Activated CD8-positive, alpha-beta T cell treated with anti-CD3 and anti-CD28 coated beads for 36 hours (primary cell): ENCODE measurements at regions not wholly inside any gene's neighbourhood (a gene's known extent, or its start where the extent isn't known, plus 50 kb on each side); places are given as distances from the start of the nearest gene placed in this dataset.

Experiments
- ATAC-seq: fragments of 200-7000 bp; cut with Tn5 transposase; one replicate; pipeline ENCODE4 v1.10.0; 2021; ENCODE audit warnings: mild to moderate bottlenecking, moderate library complexity
- CTCF ChIA-PET: fragments of 350-600 bp; sonication (Branson Sonifier 250); formaldehyde crosslinking; loops from one replicate; lab custom pipeline; 2021; ENCODE audit warnings: antibody characterized with exemption; lab: Charles Lee
- POLR2A ChIA-PET: fragments of 350-600 bp; sonication (Branson Sonifier 250); formaldehyde crosslinking; loops from one replicate; lab custom pipeline; 2021; ENCODE audit warnings: antibody characterized with exemption; lab: Charles Lee
- DNase-seq: peaks from one replicate; pipeline ENCODE4 v3.0.0-alpha.2; 2020
- H3K27ac Mint-ChIP-seq: one replicate; pipeline ENCODE4 v1.8.0; 2021; ENCODE audit warnings: mild to moderate bottlenecking, mixed read lengths
- H3K27me3 Mint-ChIP-seq: one replicate; pipeline ENCODE4 v1.8.0; 2021; ENCODE audit warnings: mixed read lengths
- H3K36me3 Mint-ChIP-seq: one replicate; pipeline ENCODE4 v1.8.0; 2021; ENCODE audit warnings: low read depth, mixed read lengths
- H3K4me1 Mint-ChIP-seq: one replicate; pipeline ENCODE4 v1.8.0; 2021; ENCODE audit warnings: low read depth, mixed read lengths
- H3K4me3 Mint-ChIP-seq: one replicate; pipeline ENCODE4 v1.8.0; 2021; ENCODE audit warnings: mild to moderate bottlenecking, moderate library complexity, mixed read lengths
- H3K9me3 Mint-ChIP-seq: one replicate; pipeline ENCODE4 v1.8.0; 2021; ENCODE audit warnings: mixed read lengths
- intact Hi-C: fragments of 100-400 bp; cut with micrococcal nuclease; formaldehyde crosslinking; loops from one replicate; pipeline ENCODE4 v1.10.0; 2022
- TF ChIP-seq, protein P1 (sequence below): fragments of 200-600 bp; IDR thresholded peaks from one replicate; pipeline ENCODE4 v1.8.0; 2022; ENCODE audit warnings: antibody characterized with exemption, mild to moderate bottlenecking

DNA sequence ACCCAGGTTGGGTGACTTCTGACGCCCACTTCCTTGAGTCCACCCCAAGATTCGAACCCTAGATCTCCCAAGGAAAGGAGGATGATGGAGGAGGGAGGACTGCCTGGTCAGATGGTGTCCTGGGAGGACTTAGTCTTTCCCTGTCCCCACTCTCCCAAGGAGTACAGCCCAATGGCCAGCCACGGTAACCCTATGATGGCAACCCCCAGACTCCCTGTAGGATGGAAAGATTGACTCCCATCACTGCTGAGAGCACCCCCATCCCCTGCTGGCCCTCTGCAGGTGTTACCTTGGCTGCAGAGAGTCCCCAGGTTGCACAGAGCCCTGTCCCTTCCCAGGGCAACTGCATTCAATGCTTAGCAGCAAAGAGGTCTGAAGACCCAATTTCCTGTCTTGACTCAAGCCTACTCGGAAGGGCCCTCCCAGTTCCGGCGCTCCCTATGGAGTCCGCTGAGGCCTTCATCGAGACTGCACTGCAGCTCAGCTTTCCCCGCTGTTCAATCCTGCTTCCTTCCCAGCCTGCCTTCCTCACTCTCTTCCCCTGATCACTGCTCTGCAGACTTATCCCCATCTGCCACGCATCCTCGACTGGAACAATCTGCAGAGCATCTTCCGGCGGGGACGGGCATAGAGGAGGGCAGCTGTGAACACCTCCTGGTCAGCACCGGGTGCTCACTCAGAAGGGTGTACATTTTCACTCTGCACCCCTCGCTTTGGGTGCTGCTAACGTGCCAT, 50.8 kb upstream of the OCM2 start:
- no peaks in the 10 kb centered on the region for H3K9me3 Mint-ChIP-seq
- peaks cover 2% of the 10 kb centered on the region for H3K27me3 Mint-ChIP-seq
- DNase-seq (no peak), ATAC-seq (no peak)
- CTCF ChIA-PET: no interaction called here
- H3K4me3 Mint-ChIP-seq: no peak overlapping the region
- no peaks in the 10 kb centered on the region for H3K36me3 Mint-ChIP-seq
- intact Hi-C loops: no loop called here
- POLR2A ChIA-PET: no interaction called here
- TF ChIP-seq, protein P1, sequence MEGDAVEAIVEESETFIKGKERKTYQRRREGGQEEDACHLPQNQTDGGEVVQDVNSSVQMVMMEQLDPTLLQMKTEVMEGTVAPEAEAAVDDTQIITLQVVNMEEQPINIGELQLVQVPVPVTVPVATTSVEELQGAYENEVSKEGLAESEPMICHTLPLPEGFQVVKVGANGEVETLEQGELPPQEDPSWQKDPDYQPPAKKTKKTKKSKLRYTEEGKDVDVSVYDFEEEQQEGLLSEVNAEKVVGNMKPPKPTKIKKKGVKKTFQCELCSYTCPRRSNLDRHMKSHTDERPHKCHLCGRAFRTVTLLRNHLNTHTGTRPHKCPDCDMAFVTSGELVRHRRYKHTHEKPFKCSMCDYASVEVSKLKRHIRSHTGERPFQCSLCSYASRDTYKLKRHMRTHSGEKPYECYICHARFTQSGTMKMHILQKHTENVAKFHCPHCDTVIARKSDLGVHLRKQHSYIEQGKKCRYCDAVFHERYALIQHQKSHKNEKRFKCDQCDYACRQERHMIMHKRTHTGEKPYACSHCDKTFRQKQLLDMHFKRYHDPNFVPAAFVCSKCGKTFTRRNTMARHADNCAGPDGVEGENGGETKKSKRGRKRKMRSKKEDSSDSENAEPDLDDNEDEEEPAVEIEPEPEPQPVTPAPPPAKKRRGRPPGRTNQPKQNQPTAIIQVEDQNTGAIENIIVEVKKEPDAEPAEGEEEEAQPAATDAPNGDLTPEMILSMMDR: no peak
- H3K27ac Mint-ChIP-seq: no peak overlapping the region
- no peaks in the 10 kb centered on the region for H3K4me1 Mint-ChIP-seq

DNA sequence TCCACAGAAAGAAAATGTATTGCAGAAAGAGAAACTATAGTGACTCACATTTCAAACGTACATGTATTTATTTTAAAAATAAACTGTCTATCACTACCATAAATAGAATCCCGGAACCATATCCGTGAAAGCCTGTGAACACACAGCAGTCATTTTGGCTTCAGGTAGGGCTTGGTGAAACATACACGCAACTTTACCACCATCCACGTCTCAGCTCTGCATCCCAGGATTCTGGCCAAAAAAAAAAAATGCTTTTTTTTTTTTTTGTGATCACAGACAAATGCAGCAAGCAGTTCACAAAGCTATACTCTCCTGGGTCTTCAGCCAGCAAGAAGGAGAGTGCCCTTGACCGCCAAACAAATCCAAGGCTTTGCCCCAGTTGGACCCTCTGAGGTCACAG, 56.8 kb upstream of the OCM2 start:
- Mint-ChIP-seq H3K4me3 (no peak overlapping the region), H3K9me3 (no peaks in the 10 kb centered on the region), H3K27me3 (peaks cover 3% of the 10 kb centered on the region), H3K4me1 (peaks cover 9% of the 10 kb centered on the region), H3K27ac (no peak overlapping the region), H3K36me3 (no peaks in the 10 kb centered on the region)
- DNase-seq (no peak), ATAC-seq (no peak)
- CTCF ChIA-PET: no interaction called here
- intact Hi-C loops: no loop called here
- POLR2A ChIA-PET: no interaction called here
- TF ChIP-seq, protein P1: no peak

DNA sequence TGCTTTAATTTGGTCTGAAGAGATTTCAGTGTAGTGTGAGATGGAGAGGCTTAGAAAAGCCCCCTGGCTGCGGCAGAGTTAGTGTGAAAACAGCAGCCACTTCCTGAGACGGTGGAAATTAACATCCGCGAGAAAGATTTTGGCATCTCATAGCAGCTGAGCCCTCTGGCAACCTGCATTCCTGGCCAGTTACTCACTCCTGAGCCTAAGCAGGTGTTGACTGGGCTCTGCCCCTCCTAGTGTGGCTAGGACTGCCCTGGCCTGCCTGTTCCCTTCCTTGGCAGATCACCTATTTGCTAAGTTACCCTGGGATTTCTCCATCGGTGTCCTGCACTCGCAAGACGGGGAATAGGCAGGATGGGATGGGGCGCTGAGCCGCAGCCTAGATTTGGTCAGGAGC, 57.6 kb upstream of the LMTK2 start:
- H3K36me3 Mint-ChIP-seq: no peaks in the 10 kb centered on the region
- peaks cover 9% of the 10 kb centered on the region for H3K4me1 Mint-ChIP-seq
- ChIA-PET CTCF (no interaction called here), POLR2A (interaction anchor here (0.5 kb wide), 1 partner anchor 278 kb away, joined by 3 read pairs; no protein-coding TSS in a partner anchor)
- no peak overlapping the region for H3K27ac Mint-ChIP-seq
- peaks cover 3% of the 10 kb centered on the region for H3K27me3 Mint-ChIP-seq
- intact Hi-C loops: no loop called here
- ATAC-seq (no peak), DNase-seq (no peak)
- H3K4me3 Mint-ChIP-seq: no peak overlapping the region
- TF ChIP-seq, protein P1: no peak
- H3K9me3 Mint-ChIP-seq: no peaks in the 10 kb centered on the region

DNA sequence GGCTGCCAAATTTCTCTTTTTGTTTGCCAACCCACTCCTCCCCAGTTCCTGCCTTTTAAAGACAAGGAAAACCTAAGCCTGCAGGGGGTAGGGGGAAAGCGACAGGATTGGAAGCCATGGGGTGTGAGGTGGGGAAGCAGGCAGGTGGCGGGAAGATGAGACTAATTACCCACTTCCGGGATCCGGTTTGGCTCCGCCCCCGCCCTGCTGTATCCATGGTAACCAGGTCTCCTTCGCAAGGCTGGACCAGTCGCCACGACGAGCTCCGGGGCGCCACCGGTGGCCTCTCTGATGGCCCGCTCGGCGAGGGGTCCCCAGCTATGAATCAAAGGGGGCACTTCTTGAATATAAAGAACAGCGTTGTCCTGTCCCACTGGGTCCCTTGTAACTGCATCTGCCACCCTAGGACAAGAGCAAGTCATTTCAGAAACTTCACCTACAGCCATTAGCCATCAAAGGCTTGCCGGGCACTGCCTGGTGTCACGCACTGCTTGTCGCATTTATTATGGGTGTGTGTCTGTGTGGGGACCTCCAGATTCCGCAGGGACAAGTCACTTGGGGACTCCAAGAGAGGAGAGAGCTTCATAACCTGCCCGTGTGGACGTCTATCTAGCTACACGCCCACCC, 55.4 kb upstream of the LMTK2 start:
- CTCF ChIA-PET: interaction anchor here (0.9 to 1.9 kb wide), 3 partner anchors 28 to 117 kb away, joined by 3 to 6 read pairs (median 3); no protein-coding TSS in a partner anchor

More for the DNA sequence above, 55.4 kb upstream of the LMTK2 start:
- peaks cover 9% of the 10 kb centered on the region for H3K4me1 Mint-ChIP-seq
- H3K27ac Mint-ChIP-seq: no peak overlapping the region
- H3K36me3 Mint-ChIP-seq: no peaks in the 10 kb centered on the region
- peak overlapping the region; percentile 11 for H3K4me3 Mint-ChIP-seq
- intact Hi-C loops: no loop called here
- TF ChIP-seq, protein P1: no peak
- no peaks in the 10 kb centered on the region for H3K9me3 Mint-ChIP-seq
- ATAC-seq: peak; percentile 87
- POLR2A ChIA-PET: no interaction called here
- H3K27me3 Mint-ChIP-seq: peaks cover 1% of the 10 kb centered on the region
- peak; percentile 83 for DNase-seq
